Dermis microvascular lymphatic vessel endothelial cell (primary cell): ENCODE measurements at regions not wholly inside any gene's neighbourhood (a gene's known extent, or its start where the extent isn't known, plus 50 kb on each side); places are given as distances from the start of the nearest gene placed in this dataset.
"Not testable (repeated sequence)": the region's sequence is repeated elsewhere in the genome, so short reads cannot be mapped to it uniquely, and the experiment has no call there.

Experiments
- DNase-seq, 2 donors: peaks; one replicate each; pipeline versions ENCODE4 v3.0.0 to v3.0.0-alpha.2; 2010; ENCODE audit warnings: low read depth in 2 of 2

GRCh38 chr5:145465474-145466263 lies 369.5 kb downstream of the PRELID2 start:
- no peak for DNase-seq

GRCh38 chr5:145464171-145464570 lies 371.0 kb downstream of the PRELID2 start:
- DNase-seq: no peak

GRCh38 chr5:145463634-145464033 lies 371.5 kb downstream of the PRELID2 start:
- no peak for DNase-seq

- no peak for DNase-seq
Measured at GRCh38 chr5:145462525-145462924, 372.6 kb downstream of the PRELID2 start.

- no peak for DNase-seq
Measured at GRCh38 chr5:145450286-145450885, 384.8 kb downstream of the PRELID2 start.

- DNase-seq: no peak
Measured at GRCh38 chr5:145449794-145450193, 385.3 kb downstream of the PRELID2 start.

- DNase-seq: not testable (repeated sequence)
Measured at GRCh38 chr5:145446875-145447274, 388.3 kb downstream of the PRELID2 start.

GRCh38 chr5:145446412-145446811 lies 388.7 kb downstream of the PRELID2 start:
- DNase-seq: no peak

- DNase-seq: no peak
Measured at GRCh38 chr5:145445027-145445426, 390.1 kb downstream of the PRELID2 start.

- no peak for DNase-seq
Measured at GRCh38 chr5:145443964-145444363, 391.2 kb downstream of the PRELID2 start.

GRCh38 chr5:145443366-145443765 lies 391.8 kb downstream of the PRELID2 start:
- DNase-seq: no peak

GRCh38 chr5:145442661-145443060 lies 392.5 kb downstream of the PRELID2 start:
- not testable (repeated sequence) for DNase-seq

- DNase-seq: no peak
Measured at GRCh38 chr5:145441228-145441627, 393.9 kb downstream of the PRELID2 start.

- DNase-seq: no peak
Measured at GRCh38 chr5:145437627-145438026, 397.5 kb downstream of the PRELID2 start.

- no peak for DNase-seq
Measured at GRCh38 chr5:145433077-145433476, 402.1 kb downstream of the PRELID2 start.

- DNase-seq: no peak
Measured at GRCh38 chr5:145429170-145429569, 406.0 kb downstream of the PRELID2 start.

GRCh38 chr5:145408048-145408341 lies 427.1 kb downstream of the PRELID2 start:
- no peak for DNase-seq

GRCh38 chr5:145407300-145408047 lies 427.7 kb downstream of the PRELID2 start:
- DNase-seq: no peak

GRCh38 chr5:145403992-145404391 lies 431.1 kb downstream of the PRELID2 start:
- DNase-seq: no peak

- no peak for DNase-seq
Measured at GRCh38 chr5:145396888-145397287, 438.3 kb downstream of the PRELID2 start.

- not testable (repeated sequence) for DNase-seq
Measured at GRCh38 chr5:145395151-145395550, 440.0 kb downstream of the PRELID2 start.

GRCh38 chr5:145393426-145393825 lies 441.7 kb downstream of the PRELID2 start:
- DNase-seq: no peak

- DNase-seq: no peak
Measured at GRCh38 chr5:145389047-145389446, 446.1 kb downstream of the PRELID2 start.
